ENCODE measurements at regions not wholly inside any gene's neighbourhood (a gene's known extent, or its start where the extent isn't known, plus 50 kb on each side); places are given as distances from the start of the nearest gene placed in this dataset.

DNA sequence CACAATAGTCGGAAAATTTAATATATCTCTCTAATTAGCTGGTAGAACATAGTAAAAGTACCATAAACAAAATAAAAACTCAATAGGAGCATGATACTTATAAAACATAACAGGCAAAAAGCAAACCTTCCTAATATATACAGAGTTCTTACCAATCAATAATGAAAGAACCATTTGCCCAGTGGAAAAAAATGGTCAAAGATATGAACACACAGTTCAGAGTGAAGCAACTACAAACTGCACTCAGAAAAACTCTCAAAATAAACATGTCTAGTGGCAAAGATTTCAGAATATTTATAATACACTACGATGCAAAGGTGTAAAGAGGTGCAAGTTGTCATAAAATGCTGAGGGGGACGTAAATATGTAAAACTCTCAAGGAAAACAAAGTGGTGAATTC is 576.2 kb upstream of the CTNND2 start:
- H3K9me3 Mint-ChIP-seq (ENCODE audit: unreplicated experiment) = no peaks in the 10 kb centered on the region
- H3K4me3 Mint-ChIP-seq (ENCODE audit: unreplicated experiment) = no peak overlapping the region
- TF ChIP-seq, protein P1, sequence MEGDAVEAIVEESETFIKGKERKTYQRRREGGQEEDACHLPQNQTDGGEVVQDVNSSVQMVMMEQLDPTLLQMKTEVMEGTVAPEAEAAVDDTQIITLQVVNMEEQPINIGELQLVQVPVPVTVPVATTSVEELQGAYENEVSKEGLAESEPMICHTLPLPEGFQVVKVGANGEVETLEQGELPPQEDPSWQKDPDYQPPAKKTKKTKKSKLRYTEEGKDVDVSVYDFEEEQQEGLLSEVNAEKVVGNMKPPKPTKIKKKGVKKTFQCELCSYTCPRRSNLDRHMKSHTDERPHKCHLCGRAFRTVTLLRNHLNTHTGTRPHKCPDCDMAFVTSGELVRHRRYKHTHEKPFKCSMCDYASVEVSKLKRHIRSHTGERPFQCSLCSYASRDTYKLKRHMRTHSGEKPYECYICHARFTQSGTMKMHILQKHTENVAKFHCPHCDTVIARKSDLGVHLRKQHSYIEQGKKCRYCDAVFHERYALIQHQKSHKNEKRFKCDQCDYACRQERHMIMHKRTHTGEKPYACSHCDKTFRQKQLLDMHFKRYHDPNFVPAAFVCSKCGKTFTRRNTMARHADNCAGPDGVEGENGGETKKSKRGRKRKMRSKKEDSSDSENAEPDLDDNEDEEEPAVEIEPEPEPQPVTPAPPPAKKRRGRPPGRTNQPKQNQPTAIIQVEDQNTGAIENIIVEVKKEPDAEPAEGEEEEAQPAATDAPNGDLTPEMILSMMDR (IDR thresholded peaks at IDR 0.05; ENCODE audit: partially characterized antibody, unreplicated experiment) = no peak
- no peak overlapping the region for H3K27ac Mint-ChIP-seq (ENCODE audit: unreplicated experiment)
- DNase-seq = no peak
- no peaks in the 10 kb centered on the region for H3K4me1 Mint-ChIP-seq (ENCODE audit: low read depth, unreplicated experiment)
- H3K36me3 Mint-ChIP-seq (ENCODE audit: unreplicated experiment) = no peaks in the 10 kb centered on the region
- H3K27me3 Mint-ChIP-seq (ENCODE audit: unreplicated experiment) = no peaks in the 10 kb centered on the region

DNA sequence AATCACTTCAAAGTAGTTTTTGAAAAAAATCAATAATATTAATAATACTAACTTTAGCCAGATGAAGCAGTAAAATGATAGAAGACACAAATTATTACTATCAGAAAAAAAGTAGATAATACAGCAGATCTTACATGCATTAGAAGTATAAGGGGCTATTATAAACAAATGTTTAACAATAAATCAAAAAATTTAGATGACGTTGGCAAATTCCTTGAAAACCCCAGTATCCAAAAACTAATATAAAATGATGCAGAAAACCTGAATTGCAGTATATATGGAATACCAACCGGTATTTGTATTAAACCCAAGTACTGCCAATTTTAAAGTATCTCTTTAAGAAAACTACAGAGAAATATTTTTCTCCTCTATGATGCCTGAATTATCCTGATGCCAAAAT is 573.3 kb upstream of the CTNND2 start:
- no peak for DNase-seq
- Mint-ChIP-seq H3K27me3 (ENCODE audit: unreplicated experiment) (no peaks in the 10 kb centered on the region), H3K36me3 (ENCODE audit: unreplicated experiment) (no peaks in the 10 kb centered on the region), H3K4me1 (ENCODE audit: low read depth, unreplicated experiment) (no peaks in the 10 kb centered on the region), H3K9me3 (ENCODE audit: unreplicated experiment) (no peaks in the 10 kb centered on the region), H3K27ac (ENCODE audit: unreplicated experiment) (no peak overlapping the region), H3K4me3 (ENCODE audit: unreplicated experiment) (no peak overlapping the region)
- TF ChIP-seq, protein P1 (IDR thresholded peaks at IDR 0.05; ENCODE audit: partially characterized antibody, unreplicated experiment) = no peak

DNA sequence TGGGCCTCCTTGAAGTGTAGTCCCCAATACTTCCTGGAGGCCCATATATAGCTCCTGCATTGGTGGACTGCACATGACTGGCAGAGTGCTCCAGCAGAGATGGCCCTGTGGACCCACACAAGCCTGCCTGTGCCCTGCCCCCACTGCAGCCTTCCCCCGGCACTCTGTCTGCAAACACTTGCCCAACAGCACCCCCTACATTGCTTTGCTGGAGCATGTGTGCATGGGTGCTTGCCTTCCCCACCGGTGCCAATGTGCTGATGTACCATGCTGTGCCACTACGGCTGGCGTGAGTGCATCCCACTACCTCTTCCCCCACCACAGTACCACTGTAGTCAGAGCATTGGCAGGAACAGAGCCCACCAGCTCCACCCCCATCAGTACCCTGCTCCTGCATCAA is 563.6 kb upstream of the CTNND2 start:
- TF ChIP-seq, protein P1 (IDR thresholded peaks at IDR 0.05; ENCODE audit: partially characterized antibody, unreplicated experiment) = no peak
- Mint-ChIP-seq H3K27me3 (ENCODE audit: unreplicated experiment) (no peaks in the 10 kb centered on the region), H3K9me3 (ENCODE audit: unreplicated experiment) (peaks cover 3% of the 10 kb centered on the region), H3K4me3 (ENCODE audit: unreplicated experiment) (no peak overlapping the region), H3K36me3 (ENCODE audit: unreplicated experiment) (no peaks in the 10 kb centered on the region), H3K27ac (ENCODE audit: unreplicated experiment) (no peak overlapping the region), H3K4me1 (ENCODE audit: low read depth, unreplicated experiment) (no peaks in the 10 kb centered on the region)
- DNase-seq = no peak

DNA sequence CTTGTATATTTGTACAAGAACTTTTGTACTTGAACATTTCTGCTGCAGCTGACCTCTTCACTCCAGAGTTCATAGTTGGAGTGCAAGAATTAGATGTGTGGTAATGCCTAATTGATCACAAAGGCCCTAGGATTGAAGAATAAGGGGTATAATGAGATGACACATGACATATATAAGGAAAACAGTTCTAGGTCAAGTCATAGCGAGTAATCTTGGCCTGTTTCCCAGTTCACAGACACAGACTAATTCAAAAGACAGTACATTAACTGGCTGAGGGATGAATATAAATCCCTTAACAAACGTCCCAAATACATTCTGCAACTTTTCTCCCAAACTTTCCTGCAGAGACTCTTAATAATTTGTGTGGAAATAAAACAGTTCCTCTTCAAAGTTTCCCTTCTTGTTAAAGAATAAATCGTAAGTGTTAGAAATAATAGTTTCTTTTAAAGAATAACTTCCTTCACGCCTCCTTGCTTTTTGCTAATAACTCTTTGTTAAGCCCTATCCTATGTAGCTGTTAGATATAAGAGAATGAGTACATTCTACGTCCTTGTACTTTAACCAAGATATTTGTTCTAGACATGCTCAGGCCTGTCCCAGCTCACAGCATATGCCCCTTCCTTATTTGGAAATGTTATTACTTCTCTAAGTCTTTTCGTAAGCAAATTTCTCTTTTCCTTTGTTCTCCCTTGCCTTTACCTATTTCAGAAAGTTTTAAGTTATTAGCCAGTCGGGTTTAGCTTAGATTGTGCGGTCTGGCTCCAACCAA is 556.4 kb upstream of the CTNND2 start:
- H3K4me3 Mint-ChIP-seq (ENCODE audit: unreplicated experiment) = no peak overlapping the region
- no peaks in the 10 kb centered on the region for H3K9me3 Mint-ChIP-seq (ENCODE audit: unreplicated experiment)
- no peaks in the 10 kb centered on the region for H3K4me1 Mint-ChIP-seq (ENCODE audit: low read depth, unreplicated experiment)
- H3K27me3 Mint-ChIP-seq (ENCODE audit: unreplicated experiment) = no peaks in the 10 kb centered on the region
- H3K36me3 Mint-ChIP-seq (ENCODE audit: unreplicated experiment) = no peaks in the 10 kb centered on the region
- H3K27ac Mint-ChIP-seq (ENCODE audit: unreplicated experiment) = no peak overlapping the region
- TF ChIP-seq, protein P1 (IDR thresholded peaks at IDR 0.05; ENCODE audit: partially characterized antibody, unreplicated experiment) = no peak
- no peak for DNase-seq

DNA sequence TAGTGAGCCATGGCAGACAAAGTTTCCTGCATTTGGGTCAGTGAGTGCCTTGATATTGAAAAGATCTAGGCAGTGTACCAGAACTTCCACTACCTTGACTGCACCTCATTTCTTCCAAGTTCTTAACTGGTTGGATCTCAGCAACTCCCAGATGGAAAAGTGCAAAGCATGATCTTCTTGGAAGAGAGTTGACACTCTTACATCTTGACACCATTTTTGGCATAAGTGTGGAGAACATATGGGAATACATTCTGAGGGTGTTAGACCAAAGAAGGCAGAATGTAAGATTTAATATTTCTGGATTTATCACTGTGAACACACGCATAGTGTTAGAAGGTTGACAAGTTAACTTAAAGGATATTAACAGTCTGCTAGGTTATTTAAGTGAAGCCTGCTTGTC is 555.1 kb upstream of the CTNND2 start:
- H3K4me3 Mint-ChIP-seq (ENCODE audit: unreplicated experiment) = no peak overlapping the region
- no peaks in the 10 kb centered on the region for H3K36me3 Mint-ChIP-seq (ENCODE audit: unreplicated experiment)
- H3K27me3 Mint-ChIP-seq (ENCODE audit: unreplicated experiment) = no peaks in the 10 kb centered on the region
- no peak for DNase-seq
- H3K9me3 Mint-ChIP-seq (ENCODE audit: unreplicated experiment) = no peaks in the 10 kb centered on the region
- TF ChIP-seq, protein P1 (IDR thresholded peaks at IDR 0.05; ENCODE audit: partially characterized antibody, unreplicated experiment) = no peak
- no peaks in the 10 kb centered on the region for H3K4me1 Mint-ChIP-seq (ENCODE audit: low read depth, unreplicated experiment)
- no peak overlapping the region for H3K27ac Mint-ChIP-seq (ENCODE audit: unreplicated experiment)
